ENCODE measurements at regions not wholly inside any gene's neighbourhood (a gene's known extent, or its start where the extent isn't known, plus 50 kb on each side); places are given as distances from the start of the nearest gene placed in this dataset.

- peak; percentile 45 for DNase-seq
- Histone ChIP-seq H2BK20ac (ENCODE audit: low read depth, low read length, poor library complexity, severe bottlenecking) (no peak overlapping the region), H3K4ac (ENCODE audit: low read depth, low read length) (no peak overlapping the region), H2BK120ac (ENCODE audit: low read depth, low read length, poor library complexity, severe bottlenecking) (no peak overlapping the region), H3K23ac (ENCODE audit: insufficient read length, low read depth, low read length) (no peak overlapping the region), H3K79me1 (ENCODE audit: insufficient read depth, low read depth, low read length, poor library complexity, severe bottlenecking) (no peaks in the 10 kb centered on the region), H3K4me2 (ENCODE audit: insufficient read depth, insufficient read length, low read length) (no peak overlapping the region), H3K4me1 (ENCODE audit: insufficient read depth, low read length) (peaks cover 4% of the 10 kb centered on the region; the same call in 1 of the 2 replicates), H2BK12ac (ENCODE audit: insufficient read length, low read depth, low read length) (no peak overlapping the region), H4K91ac (ENCODE audit: insufficient read length, low read depth, low read length) (no peak overlapping the region), H4K5ac (ENCODE audit: insufficient read length, low read depth, low read length) (no peak overlapping the region), H2BK5ac (ENCODE audit: insufficient read length, low read length) (no peak overlapping the region), H3K9ac (ENCODE audit: extremely low read depth, insufficient read length, low read length) (no peak overlapping the region), H3K79me2 (ENCODE audit: insufficient read depth, low read length) (no peaks in the 10 kb centered on the region), H3K27me3 (ENCODE audit: insufficient read depth, low read length) (no peaks in the 10 kb centered on the region), H4K20me1 (ENCODE audit: control insufficient read depth, insufficient read depth, insufficient read length) (no peaks in the 10 kb centered on the region), H3K9me3 (ENCODE audit: control insufficient read depth, low read depth, low read length) (no peaks in the 10 kb centered on the region), H3T11ph (ENCODE audit: low read length) (no peak overlapping the region), H4K8ac (replicated peaks; ENCODE audit: insufficient read length, low read depth, low read length) (no peak overlapping the region), H3K27ac (ENCODE audit: insufficient read length, low read depth, low read length) (no peak overlapping the region), H2BK15ac (ENCODE audit: low read depth, low read length) (no peak overlapping the region), H3K23me2 (ENCODE audit: insufficient read length, low read depth, low read length, poor library complexity, severe bottlenecking) (no peaks in the 10 kb centered on the region), H2AFZ (ENCODE audit: low read length) (no peak overlapping the region), H3K18ac (ENCODE audit: insufficient read length, low read depth, low read length) (no peak overlapping the region), H3K56ac (ENCODE audit: insufficient read length, low read depth, low read length) (no peak overlapping the region), H3K14ac (ENCODE audit: insufficient read depth, low read length) (no peak overlapping the region), H2AK5ac (ENCODE audit: insufficient read length, low read length) (no peak overlapping the region)
- Mint-ChIP-seq H3K4me1 (peaks cover 46 to 51% of the 10 kb centered on the region in 2 experiments), H3K27ac (peak overlapping the region in 2 of 3 experiments; percentile 50 to 58; a peak in 4 of 7 replicates), H3K9me3 (no peaks in the 10 kb centered on the region), H3K36me3 (ENCODE audit: insufficient read depth in 1 of 3, low read depth in 3 of 3) (no peaks in the 10 kb centered on the region), H3K27me3 (ENCODE audit: low read depth) (no peaks in the 10 kb centered on the region), H3K4me3 (no peak overlapping the region)
- no CpG with 5 or more reads among the region's 13 CpGs for WGBS (ENCODE audit: extremely low coverage, insufficient read length, low lambda C conversion rate)
- TF ChIP-seq, protein P1, sequence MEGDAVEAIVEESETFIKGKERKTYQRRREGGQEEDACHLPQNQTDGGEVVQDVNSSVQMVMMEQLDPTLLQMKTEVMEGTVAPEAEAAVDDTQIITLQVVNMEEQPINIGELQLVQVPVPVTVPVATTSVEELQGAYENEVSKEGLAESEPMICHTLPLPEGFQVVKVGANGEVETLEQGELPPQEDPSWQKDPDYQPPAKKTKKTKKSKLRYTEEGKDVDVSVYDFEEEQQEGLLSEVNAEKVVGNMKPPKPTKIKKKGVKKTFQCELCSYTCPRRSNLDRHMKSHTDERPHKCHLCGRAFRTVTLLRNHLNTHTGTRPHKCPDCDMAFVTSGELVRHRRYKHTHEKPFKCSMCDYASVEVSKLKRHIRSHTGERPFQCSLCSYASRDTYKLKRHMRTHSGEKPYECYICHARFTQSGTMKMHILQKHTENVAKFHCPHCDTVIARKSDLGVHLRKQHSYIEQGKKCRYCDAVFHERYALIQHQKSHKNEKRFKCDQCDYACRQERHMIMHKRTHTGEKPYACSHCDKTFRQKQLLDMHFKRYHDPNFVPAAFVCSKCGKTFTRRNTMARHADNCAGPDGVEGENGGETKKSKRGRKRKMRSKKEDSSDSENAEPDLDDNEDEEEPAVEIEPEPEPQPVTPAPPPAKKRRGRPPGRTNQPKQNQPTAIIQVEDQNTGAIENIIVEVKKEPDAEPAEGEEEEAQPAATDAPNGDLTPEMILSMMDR (conservative IDR thresholded peaks at IDR 0.05), result no peak
Observed at GRCh38 chr15:29348336-29348914, 78.8 kb upstream of the NSMCE3 start.

Data from H9 (cell line).